ENCODE measurements at regions not wholly inside any gene's neighbourhood (a gene's known extent, or its start where the extent isn't known, plus 50 kb on each side); places are given as distances from the start of the nearest gene placed in this dataset.
"Not testable (repeated sequence)": the region's sequence is repeated elsewhere in the genome, so short reads cannot be mapped to it uniquely, and the experiment has no call there.

GRCh38 chr2:16199882-16200553, 259.7 kb downstream of the MYCN start:
- Histone ChIP-seq H3K27me3 (ENCODE audit: control insufficient read depth in 1 of 2, insufficient read depth in 2 of 2, low read length in 2 of 2) (no peaks in the 10 kb centered on the region), H3K4me3 (ENCODE audit: low read length) (no peak overlapping the region), H3K27ac (ENCODE audit: low read depth in 1 of 2, low read length in 2 of 2) (no peak overlapping the region), H3K4me1 (ENCODE audit: insufficient read depth, low read length) (no peaks in the 10 kb centered on the region), H3K36me3 (ENCODE audit: insufficient read depth, low read length) (no peaks in the 10 kb centered on the region), H3K9me3 (ENCODE audit: control insufficient read depth in 1 of 2, insufficient read depth in 1 of 2, low read length in 2 of 2) (peaks cover 0 to 11% of the 10 kb centered on the region in 2 experiments)
- intact Hi-C loops (cut with DNase I, micrococcal nuclease), result no loop called here
- ChIA-PET CTCF (no interaction called here), POLR2A (interaction anchor here (0.6 kb wide), 1 partner anchor 413 kb away, joined by 3 read pairs; no protein-coding TSS in a partner anchor)
- no peak for TF ChIP-seq CTCF (IDR thresholded peaks at IDR 0.05)
- Mint-ChIP-seq H3K36me3 (ENCODE audit: low read depth) (no peaks in the 10 kb centered on the region), H3K9me3 (no peaks in the 10 kb centered on the region), H3K27me3 (no peaks in the 10 kb centered on the region), H3K4me1 (ENCODE audit: low read depth) (no peaks in the 10 kb centered on the region), H3K27ac (no peak overlapping the region), H3K4me3 (no peak overlapping the region)
- DNase-seq (no peak), ATAC-seq (ENCODE audit: poor library complexity) (no peak)

GRCh38 chr2:16199241-16199640, 258.9 kb downstream of the MYCN start:
- H3K4me3 ChIP-seq (ENCODE audit: low read length); H3K27me3 ChIP-seq (ENCODE audit: control insufficient read depth in 1 of 2, insufficient read depth in 2 of 2, low read length in 2 of 2); H3K36me3 ChIP-seq (ENCODE audit: insufficient read depth, low read length); H3K27me3 Mint-ChIP-seq; H3K4me1 Mint-ChIP-seq (ENCODE audit: low read depth); H3K36me3 Mint-ChIP-seq (ENCODE audit: low read depth); ATAC-seq (ENCODE audit: poor library complexity); H3K27ac Mint-ChIP-seq; H3K4me3 Mint-ChIP-seq; DNase-seq; H3K4me1 ChIP-seq (ENCODE audit: insufficient read depth, low read length); intact Hi-C loops (cut with DNase I, micrococcal nuclease); H3K9me3 Mint-ChIP-seq; H3K27ac ChIP-seq (ENCODE audit: low read depth in 1 of 2, low read length in 2 of 2): not testable (repeated sequence)
- ChIA-PET POLR2A (interaction anchor here (0.6 kb wide), 1 partner anchor 413 kb away, joined by 3 read pairs; no protein-coding TSS in a partner anchor), CTCF (interaction anchor here (0.7 kb wide), 1 partner anchor 281 kb away, joined by 3 read pairs; no protein-coding TSS in a partner anchor)
- H3K9me3 ChIP-seq (ENCODE audit: control insufficient read depth in 1 of 2, insufficient read depth in 1 of 2, low read length in 2 of 2), result peaks cover 0 to 11% of the 10 kb centered on the region in 2 experiments

- Mint-ChIP-seq H3K27me3 (no peaks in the 10 kb centered on the region), H3K4me3 (no peak overlapping the region), H3K36me3 (ENCODE audit: low read depth) (no peaks in the 10 kb centered on the region), H3K9me3 (no peaks in the 10 kb centered on the region), H3K27ac (no peak overlapping the region), H3K4me1 (ENCODE audit: low read depth) (no peaks in the 10 kb centered on the region)
- H3K27me3 ChIP-seq (ENCODE audit: control insufficient read depth in 1 of 2, insufficient read depth in 2 of 2, low read length in 2 of 2), result no peaks in the 10 kb centered on the region
- ATAC-seq (ENCODE audit: poor library complexity) (no peak), DNase-seq (no peak)
- intact Hi-C loops (cut with DNase I, micrococcal nuclease), result no loop called here
- H3K4me3 ChIP-seq (ENCODE audit: low read length), result no peak overlapping the region
- H3K9me3 ChIP-seq (ENCODE audit: control insufficient read depth in 1 of 2, insufficient read depth in 1 of 2, low read length in 2 of 2), result peaks cover 0 to 11% of the 10 kb centered on the region in 2 experiments
- no peak for TF ChIP-seq CTCF (IDR thresholded peaks at IDR 0.05)
- no peaks in the 10 kb centered on the region for H3K4me1 ChIP-seq (ENCODE audit: insufficient read depth, low read length)
- no peaks in the 10 kb centered on the region for H3K36me3 ChIP-seq (ENCODE audit: insufficient read depth, low read length)
- POLR2A ChIA-PET, result no interaction called here
- no peak overlapping the region for H3K27ac ChIP-seq (ENCODE audit: low read depth in 1 of 2, low read length in 2 of 2)
- CTCF ChIA-PET, result no interaction called here
Measured at GRCh38 chr2:16198166-16198912, 258.0 kb downstream of the MYCN start.
